Activated CD4-positive, alpha-beta T cell treated with anti-CD3 and anti-CD28 coated beads, Interleukin-2, Interleukin-6, amounts not matched to agents 100 ng/mL and 50 ng/mL, durations not matched to agents 16 hours and 8 hours (primary cell): ENCODE measurements at regions not wholly inside any gene's neighbourhood (a gene's known extent, or its start where the extent isn't known, plus 50 kb on each side); places are given as distances from the start of the nearest gene placed in this dataset.

Experiments used
- DNase-seq: peaks from one replicate; pipeline ENCODE4 v3.0.0-alpha.2; 2020

DNA sequence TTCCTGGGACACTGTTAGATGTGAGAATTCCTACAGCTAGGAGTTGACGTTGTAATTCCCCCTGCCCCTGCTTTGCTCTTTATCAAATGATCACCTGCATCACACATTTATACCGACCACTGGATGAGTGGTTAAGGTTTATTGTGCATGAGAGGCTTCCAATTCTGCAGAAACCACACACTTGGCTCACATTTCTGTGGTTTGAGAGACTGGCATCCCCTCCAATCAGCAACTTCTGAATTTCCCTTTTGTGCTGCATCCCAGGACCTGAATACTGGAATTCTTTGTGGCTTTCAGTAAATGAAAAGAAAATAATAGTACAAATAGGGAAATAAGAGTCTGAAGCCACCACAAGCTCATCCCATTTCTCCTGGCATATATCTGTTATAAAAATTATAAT is 628.7 kb upstream of the PIK3C3 start:
- no peak for DNase-seq

DNA sequence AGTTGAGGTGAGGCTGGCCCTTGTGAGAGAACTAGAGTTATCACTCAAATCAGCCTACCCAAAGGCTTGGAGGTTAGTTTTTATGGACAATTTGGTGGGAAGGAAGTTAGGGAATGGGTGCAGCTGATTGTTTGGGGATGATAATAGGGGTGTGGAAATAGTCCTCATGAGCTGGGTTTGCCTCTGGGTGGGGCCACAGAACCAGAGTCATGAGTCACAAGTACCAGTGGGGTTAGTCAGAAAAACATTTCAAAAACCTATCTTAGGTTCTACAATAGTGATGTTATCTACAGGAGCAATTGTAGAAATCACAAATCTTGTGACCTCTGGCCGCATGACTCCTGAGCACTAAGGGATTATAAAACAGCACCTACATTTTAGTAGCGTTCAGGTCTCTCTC is 630.1 kb upstream of the PIK3C3 start:
- no peak for DNase-seq

DNA sequence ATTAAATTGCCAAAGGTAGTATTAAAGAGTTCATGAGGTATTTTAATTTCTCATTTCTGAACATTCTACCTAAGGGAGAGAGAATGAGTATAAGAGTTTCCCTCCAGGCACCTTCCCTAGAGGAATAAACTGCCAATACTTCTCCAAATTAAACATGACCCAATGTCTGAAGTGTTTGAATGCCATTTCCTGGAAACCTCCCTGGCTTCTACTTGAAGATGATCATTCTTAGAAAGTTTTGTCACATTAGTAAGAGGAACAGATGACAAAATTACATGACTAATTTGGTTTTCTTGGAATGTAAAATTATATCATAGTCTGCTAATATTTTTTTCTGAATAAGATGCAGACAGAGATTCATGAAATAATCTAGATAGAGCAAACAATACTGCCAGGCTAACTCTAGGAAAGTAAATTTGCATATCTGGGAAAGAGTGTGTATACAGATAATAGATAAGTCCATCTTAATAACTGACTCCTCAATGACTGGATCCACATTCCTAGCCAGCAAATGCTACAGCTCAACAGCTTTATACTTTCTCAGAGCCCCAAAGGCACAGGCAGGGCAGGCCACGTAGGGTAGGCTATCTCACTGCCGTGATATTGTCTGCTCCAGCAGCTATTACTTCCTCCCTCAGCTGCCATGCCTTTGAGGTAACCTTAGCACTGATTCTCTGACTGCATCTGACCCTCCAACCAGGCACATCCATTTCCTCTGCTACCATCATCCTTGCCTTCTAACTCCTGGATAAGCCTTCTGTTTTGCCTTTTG is 630.8 kb upstream of the PIK3C3 start:
- DNase-seq = no peak

DNA sequence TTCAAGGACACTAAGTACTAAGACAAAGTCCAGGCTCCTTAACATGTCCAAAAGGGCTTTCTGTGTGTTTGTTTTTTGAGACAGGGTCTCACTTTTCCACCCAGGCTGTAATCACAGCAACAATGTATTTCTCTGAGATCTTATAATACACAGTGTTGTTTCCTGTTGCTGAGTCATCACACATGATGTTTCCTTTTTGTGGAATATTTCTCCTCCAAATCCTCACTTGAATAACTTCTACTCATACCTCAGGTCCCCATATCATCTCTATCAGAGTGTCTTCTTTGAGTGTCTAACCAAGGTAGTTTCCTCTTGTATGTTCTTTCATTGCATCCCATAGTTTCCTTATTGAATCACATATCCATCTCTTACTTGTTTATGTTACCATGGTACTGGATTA is 632.0 kb upstream of the PIK3C3 start:
- no peak for DNase-seq

DNA sequence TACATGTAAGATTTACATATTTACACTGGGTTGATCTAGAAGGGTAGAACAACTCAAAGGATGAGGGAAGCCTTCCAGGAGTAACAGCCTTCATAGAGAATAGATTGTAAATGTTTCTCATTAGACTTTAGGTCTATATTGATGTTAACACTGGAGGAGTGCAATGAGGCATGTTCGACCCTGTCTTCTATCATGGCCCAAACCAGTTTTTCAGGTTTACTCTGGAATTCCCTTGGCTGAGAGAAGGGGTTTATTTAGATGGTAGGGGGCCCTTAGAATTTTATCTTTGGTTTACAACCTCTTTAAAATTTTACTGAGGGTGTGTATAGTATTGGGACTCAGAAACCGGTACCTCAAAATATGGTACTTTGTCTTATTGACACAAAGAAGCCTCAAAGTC is 634.9 kb upstream of the PIK3C3 start:
- no peak for DNase-seq

DNA sequence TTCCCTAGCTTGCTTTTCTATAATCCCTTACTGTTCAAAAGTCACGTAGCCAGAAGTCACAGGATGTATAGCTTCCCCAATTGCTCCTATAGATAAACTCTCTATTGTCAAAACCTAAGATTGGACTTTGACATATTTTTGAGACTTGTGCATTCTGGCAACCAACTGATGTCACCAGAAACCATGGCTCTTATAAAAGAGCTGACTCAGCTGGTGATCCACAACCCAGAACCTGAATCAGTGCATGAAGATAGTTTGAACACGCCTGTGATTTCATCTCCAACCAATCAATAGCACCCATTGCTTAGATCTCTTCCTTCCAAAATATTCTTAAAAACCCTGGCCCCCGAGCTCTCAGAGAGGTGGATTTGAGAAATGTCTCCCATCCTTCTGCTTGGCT is 639.9 kb upstream of the PIK3C3 start:
- DNase-seq = no peak

DNA sequence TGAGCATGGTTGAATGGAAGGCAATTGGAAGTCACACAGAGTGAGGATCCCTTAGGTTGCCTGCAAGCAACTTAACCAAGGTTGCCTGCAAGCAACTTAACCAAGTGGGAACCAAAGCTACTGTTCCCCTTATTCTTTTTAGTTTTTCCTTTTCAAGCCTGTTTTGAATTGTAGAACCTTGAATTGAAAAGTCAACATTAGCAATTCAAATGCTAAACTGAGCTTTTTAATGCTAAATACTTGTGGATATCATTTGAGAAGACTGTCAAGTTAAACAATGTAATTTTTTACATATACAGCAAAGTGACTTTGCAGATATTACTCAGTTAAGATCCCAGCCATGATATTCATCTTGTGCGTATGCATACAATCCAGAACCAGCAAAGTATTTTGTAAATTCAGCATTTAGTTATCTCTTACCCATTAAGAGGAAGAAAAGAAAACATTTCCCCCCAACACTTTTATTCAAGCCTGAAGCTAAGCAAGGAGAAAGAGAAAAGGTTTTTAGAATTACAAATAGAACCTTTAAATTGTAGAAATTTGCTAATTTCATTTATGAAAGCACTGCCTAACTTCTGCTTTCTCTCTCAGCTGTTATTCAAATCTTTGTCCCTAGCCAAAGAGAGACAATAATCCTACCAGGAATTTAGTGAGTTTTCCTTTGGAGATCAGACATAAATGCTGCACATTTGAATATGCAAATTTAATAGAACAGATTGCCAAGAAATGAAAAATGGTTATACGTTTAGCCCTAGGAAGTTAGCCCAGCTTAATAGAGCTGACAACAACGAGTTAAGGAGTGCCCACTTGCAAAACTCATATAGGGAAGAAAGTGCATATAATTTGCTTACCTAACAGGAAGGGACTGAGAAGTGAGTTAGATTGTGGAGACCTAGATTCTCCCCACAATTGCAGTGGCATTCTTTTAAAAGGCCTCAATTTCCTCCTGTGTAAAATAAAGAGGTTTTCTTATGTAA is 643.2 kb upstream of the PIK3C3 start:
- DNase-seq = no peak

DNA sequence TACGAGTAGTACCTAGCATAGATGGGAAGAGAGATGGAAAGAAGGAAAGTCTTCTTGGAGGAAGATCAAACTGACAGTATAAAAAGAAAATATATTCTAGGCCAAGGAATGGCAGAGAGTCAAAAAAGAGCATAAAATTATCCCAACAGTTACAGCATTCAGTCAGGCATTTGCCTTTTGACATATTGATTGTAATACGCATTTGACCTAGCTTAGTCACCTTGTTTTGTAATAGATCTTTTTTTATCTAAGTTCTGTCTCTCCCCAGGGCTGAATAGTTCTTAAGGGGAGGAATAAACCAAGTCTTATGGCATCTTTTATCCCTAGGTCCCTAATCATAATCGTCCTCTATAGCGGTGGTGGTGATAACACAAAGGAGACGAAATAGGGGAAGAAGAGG is 657.3 kb upstream of the PIK3C3 start:
- DNase-seq = no peak

DNA sequence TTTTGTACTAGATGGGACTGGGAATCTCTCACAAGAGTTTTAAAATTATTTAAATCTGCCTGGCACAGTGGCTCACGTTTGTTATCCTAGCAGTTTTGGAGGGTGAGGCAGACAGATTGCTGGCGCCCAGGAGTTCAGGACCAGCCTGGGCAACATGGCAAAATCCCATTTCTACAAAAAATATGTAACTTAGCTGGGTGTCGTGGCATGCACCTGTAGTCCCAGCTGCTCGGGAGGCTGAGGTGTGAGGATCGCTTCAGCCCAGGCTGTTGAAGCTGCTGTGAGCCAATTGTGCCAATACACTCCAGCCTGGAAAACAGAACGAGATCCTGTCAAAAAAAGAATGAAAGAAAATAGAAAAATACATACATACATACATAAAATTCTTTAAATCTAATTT is 685.7 kb upstream of the PIK3C3 start:
- no peak for DNase-seq

DNA sequence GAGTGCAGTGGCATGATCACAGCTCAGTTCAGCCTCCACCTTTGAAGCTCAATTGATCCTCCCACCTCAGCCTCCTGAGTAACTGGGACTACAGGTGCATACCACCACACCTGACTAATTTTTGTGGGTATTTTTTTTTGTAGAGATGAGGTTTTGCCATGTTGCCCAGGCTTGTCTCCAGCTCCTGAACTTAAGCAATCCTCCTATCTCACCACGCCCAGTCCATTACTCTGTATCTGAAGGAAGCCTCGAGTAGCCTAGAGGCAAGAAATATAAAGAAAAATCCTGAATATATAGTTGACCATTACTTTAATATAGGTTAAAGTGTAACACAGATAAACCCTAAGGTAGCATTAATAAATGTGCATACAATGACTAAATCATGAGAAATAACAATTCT is 686.8 kb upstream of the PIK3C3 start:
- no peak for DNase-seq

DNA sequence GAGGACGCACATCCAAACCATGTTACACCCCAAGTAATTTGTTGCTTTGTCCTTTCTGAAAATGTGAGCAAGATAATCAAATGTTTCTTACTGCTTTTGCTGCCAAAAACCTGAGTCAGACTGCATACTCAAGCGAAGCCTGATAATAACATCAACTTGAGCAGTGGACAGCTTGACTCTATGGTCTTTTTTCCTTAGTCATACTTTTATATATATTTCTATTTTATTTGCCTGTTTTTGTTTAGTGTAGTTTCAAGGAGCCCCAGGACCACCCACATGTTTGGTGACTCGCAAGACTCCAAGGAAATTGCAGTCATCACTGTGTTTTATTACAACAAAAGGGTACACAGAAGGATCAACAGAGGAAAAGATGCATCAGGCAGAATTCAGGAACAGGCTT is 688.4 kb upstream of the PIK3C3 start:
- no peak for DNase-seq

DNA sequence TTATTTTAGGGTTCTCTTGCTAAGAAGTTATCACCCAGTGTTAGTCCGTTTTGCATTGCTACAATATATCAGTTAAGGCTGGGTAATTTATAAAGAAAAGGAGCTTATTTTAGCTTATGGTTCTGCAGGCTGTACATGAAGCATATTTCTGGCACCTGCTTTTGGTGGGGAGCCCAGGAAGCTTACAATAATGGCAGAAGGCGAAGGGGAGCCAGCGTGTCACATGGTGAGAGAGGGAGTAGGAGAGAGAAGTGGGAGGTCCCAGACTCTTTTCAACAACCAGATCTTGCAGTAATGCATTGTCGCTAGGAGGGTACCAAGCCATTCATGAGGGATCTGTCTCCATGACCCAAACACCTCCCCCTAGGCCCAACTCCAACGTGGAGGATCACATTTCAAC is 688.8 kb upstream of the PIK3C3 start:
- no peak for DNase-seq

DNA sequence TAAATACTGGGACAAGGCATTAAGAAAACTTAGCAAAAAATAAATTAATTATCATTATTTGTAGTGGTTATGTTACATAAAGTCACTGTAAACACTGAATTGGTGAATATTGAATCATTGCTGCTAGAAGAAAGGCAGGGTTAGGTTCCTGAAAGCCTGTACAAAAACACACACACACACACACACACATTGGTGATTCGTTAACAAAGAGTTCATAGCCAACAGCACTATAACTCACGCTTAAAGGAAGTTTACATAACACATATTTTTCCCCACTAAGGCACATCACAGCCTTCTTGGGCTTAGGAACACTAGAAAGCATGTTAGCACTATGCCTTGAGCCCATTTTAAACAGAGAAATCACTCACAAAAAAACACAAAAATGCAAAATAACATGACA is 690.0 kb upstream of the PIK3C3 start:
- DNase-seq = no peak

DNA sequence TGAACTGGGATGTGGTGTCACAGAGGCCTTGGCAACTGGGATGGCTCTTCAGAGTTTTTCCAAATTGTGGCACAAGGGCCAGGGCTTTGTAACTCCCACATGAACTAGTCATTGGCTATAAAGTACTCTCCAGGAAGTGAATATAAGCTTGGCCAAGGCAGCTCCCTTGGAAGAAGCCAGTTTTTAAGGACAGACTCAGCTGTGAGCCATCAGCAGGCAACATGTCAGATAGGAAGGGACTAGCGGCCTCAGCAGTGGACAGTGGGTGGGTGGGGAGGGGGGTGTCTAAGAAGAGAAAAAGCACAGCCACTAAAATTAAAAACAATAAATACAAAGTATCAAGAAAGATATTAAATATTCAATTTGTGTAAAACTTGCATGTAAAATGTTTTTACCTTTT is 691.1 kb upstream of the PIK3C3 start:
- no peak for DNase-seq

DNA sequence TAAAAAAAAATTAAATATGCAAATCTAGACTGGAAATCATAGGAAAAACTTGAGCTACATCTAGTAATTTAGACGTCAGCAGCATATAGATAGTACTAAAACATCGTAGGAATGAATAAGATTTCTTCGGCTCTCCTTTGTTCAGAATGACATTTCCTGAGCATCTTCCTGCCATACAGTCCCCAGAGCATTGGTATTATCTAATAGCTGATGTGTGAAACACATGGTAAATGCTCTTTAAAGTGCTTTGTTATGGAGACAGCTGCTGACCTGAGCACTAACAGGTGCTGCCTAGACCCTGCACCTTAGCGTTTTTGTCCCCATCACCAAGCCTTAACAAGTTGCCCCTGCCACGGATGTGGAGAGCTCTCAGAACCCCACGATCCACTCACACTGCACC is 692.3 kb upstream of the PIK3C3 start:
- no peak for DNase-seq

DNA sequence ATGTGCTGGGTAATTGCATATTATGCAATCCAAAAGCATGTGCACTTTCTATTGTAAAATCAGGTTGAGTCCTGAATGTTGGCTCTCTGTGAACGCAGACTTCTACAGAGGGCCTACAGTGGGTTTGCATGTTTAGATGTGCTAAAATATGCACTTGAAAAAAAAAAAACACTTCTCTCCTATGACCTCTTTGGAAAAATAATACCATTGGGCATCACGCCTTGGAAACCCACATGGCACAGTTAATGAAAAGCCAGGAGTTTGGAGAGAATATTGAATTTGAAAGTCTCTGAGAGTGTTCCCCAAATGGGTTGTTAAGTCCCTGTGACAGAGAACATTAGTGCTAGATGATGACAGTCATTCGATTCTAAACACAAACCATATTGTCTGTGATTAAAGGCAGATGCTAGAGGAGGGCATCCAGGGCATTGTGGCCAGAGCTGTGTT is 710.4 kb upstream of the PIK3C3 start:
- no peak for DNase-seq

DNA sequence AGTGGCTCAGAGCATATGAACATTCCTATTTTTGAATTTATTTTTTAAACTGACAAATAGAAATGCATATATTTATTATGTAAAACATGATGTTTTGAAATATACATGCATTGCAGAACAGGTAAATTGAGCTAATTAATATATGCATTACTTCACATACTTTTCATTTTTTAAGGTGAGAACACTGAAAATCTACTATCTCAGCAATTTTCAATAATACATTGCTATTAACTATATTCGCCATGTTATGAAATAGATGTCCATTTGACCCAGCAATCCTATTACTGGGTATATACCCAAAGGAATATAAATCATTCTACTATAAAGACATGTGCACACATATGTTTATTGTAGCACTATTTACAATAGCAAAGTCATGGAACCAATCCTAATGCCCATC is 717.7 kb upstream of the PIK3C3 start:
- no peak for DNase-seq

DNA sequence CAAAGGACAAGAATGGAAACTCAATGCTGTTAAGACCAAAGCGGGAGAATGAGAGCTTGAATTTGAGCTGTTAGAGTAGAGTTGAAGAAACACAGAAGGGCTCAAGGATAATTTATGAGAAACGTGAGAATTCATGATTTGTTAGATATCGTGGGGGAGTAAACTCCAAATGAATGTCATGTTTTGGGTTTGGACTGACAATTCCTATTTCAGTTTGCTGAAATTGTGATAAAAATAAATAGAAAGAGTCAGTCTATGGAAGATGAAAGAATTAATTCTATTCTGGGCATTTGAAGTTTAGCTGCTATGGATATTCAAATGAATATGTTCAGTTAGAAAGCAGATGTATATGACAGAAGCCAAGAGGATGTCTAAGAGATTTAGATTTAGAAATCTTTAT is 723.4 kb upstream of the PIK3C3 start:
- DNase-seq = no peak

DNA sequence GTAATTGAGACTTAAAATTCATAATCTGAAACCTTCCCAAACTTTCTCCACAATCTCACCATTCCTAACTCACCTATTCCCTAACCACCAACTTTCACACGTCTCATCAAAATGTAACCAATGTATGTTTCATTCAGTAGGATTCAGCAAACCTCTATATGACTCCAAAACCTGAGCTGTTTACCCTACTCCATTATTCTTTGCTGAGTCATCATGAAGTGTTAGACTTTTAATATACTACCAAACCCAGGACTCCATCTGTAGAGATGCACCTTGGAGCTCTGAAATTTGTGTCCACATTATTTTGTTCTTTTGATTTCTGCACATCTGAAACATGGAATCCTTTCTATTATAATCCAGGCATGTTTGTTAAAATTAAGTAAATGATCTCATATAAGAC is 727.0 kb upstream of the PIK3C3 start:
- DNase-seq = no peak

DNA sequence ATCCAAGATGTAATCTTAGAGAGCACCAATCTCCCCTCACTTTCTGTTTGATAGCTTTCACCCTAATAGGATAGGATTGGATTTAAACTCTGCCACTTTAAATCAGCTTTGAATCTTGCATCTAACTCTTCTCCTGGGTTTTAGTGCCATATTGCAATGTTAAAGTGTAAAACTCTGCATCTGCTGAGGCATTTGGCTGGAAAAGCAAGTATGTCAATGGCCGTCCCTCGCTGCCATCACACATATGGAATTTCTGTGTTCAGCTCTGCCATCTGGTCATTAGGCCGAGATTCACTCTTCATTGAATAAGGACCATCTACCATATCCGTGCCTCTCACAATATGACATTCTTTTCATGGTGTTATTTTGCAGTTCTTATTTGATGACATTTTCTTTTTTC is 728.1 kb upstream of the PIK3C3 start:
- no peak for DNase-seq

DNA sequence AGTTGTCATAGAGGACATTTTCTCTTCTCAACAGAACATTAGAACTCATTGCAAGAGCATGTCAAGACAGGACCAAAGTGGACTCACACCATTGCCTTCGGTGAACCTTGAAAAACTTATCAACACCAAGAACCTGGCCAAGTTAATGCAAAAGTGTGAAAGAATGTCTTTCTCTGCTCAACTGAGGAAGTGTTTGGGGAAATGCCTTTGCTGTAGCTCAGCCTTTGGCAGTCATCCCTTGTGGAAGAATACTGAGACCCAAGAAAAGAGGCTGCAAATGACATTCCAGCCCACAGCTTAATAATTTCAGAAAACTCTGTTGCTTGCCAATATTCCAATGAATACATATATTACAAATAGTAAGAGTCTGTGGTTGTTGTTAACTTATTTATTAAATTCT is 728.8 kb upstream of the PIK3C3 start:
- no peak for DNase-seq

DNA sequence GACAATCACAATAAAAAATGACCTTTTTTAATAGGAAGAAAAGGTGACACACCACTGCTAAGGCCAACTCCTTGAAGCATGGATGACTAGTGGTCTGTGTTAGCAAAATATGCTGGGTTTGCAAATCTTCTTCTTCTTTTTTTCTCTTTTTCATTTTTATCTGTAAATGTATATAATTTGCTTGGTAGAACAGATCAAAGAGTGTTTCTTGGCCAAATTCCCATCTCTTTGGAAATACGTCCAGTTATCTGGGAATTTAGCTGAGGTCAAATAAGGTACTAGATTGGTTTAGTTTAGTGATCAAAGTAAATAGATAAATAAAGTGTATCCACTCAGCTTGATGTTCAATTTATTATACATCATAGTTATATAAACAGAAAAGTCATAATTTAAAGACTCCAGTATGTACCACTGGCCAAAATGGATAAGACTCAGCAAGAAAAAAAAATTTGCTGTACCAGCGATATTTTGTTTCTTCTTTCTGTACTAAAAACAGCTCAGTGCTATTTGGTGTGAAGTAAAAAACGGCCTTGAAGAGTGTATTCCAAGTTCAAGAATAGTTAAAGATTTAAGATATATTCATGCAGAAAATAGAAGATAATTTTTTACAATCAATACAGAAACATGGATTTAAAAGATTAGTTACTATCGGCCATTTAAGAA is 738.6 kb upstream of the PIK3C3 start:
- no peak for DNase-seq

DNA sequence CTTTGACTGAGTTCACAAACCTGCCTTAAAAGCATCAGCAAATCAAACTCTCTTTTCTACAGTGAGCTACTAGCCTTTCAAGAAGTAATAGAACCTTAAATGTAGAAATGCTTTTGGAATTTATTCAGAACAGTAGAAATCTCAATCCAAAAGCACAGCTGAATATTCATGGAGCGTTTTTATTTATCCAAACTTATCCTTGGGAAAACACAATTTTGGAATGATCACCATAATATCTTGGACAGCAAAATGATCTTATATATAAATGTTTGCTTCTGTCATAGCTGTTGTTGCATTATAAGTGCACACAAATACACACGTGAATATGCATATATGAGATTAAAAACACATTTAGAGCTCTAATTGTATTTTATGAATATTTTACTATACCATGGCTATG is 747.3 kb upstream of the PIK3C3 start:
- DNase-seq = no peak

DNA sequence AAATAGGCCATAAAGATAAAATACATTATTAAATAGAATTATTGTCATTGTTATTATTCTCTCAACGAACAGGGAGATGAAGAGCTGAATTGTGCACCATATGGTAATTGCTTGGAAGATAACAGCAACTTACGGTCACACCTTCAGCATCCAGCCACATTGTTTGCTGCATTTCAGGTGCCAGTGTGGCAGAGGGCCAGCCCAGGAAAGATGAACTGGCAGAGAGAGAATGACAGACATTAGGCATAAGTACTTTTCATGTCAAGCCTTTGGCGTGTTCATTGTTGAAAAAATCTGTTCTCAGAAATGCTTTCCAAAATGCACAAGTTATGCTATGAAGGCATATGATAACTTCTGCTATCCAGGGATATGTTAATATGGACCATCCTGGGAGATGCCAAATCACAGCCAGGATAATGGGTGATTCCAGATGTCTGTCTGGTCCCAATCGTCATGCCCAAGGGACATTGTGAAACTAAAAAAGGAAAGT is 748.6 kb upstream of the PIK3C3 start:
- DNase-seq = no peak
